ENCODE measurements at regions not wholly inside any gene's neighbourhood (a gene's known extent, or its start where the extent isn't known, plus 50 kb on each side); places are given as distances from the start of the nearest gene placed in this dataset.

DNA sequence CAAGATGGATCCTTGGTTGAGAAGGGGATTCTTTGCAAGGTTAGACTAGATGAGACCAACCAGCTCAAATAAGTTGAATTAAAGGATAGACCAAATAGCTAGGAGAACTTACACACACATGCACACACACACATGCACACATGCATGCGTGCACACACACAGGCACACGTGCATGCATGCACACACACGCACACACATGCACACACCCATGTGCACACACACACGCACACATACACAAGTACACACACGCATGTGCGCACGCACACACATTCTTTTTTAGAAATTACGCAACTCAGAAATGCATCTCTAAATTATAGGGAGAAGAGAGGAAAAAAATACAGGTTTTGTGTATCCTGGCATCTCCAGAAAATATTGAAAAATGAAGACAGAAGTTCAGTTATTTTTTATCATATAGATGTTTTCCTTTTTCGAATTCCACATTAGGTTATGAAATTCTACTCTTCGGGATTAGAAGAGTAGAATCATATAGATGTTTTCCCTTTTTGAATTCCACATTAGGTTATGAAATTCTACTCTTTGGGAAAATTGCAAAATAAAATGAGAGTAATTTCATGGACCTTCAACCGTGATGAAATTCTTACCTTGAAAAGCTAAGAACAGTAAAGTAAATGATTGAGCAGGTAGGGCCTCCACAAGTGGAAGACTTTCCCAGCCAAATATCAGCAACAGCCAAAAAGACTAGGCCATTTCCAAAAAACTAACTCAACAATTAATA lies 243.2 kb upstream of the USP25 start:
- Histone ChIP-seq H3K9me3 (replicated peaks in 1 of 2; ENCODE audit: control insufficient read depth in 1 of 2, insufficient read depth in 1 of 2, low read length in 2 of 2) (no peaks in the 10 kb centered on the region), H3K27me3 (ENCODE audit: control insufficient read depth in 2 of 2, insufficient read depth in 2 of 2, low read length in 2 of 2) (no peaks in the 10 kb centered on the region), H4K20me1 (ENCODE audit: insufficient read depth, low read length) (no peaks in the 10 kb centered on the region), H3K4me3 (replicated peaks in 1 of 3; ENCODE audit: low read depth in 2 of 3, low read length in 3 of 3) (no peak overlapping the region), H3K27ac (ENCODE audit: low read depth in 1 of 2, low read length in 2 of 2) (no peak overlapping the region), H3K4me1 (ENCODE audit: control insufficient read depth in 1 of 2, insufficient read depth in 2 of 2, low read length in 2 of 2) (no peaks in the 10 kb centered on the region), H3K9ac (ENCODE audit: insufficient read depth, low read length, poor library complexity, severe bottlenecking) (no peak overlapping the region), H3K79me2 (ENCODE audit: insufficient read depth, low read length) (no peaks in the 10 kb centered on the region), H3K4me2 (replicated peaks; ENCODE audit: extremely low read depth, low read length, poor library complexity, severe bottlenecking) (no peak overlapping the region), H2AFZ (ENCODE audit: insufficient read depth, low read depth, low read length, poor library complexity, severe bottlenecking) (no peak overlapping the region), H3K36me3 (replicated peaks in 1 of 2; ENCODE audit: control insufficient read depth in 1 of 2, insufficient read depth in 2 of 2, low read length in 2 of 2) (no peaks in the 10 kb centered on the region)
- intact Hi-C loops (cut with micrococcal nuclease), result loop anchor here in 1 of 2 donors (10.0 kb wide), 1 partner anchor 422 kb away; the partner anchor contains the start of gene NRIP1
- H3K9me3 Mint-ChIP-seq, result no peaks in the 10 kb centered on the region
- H3K4me3 Mint-ChIP-seq, result no peak overlapping the region
- no peaks in the 10 kb centered on the region for H3K36me3 Mint-ChIP-seq
- WGBS (ENCODE audit: insufficient coverage), result 98% methylated on average over 3 of the region's 11 CpGs
- no peak for DNase-seq
- H3K27me3 Mint-ChIP-seq (ENCODE audit: low read depth in 3 of 3), result no peaks in the 10 kb centered on the region
- no peak for TF ChIP-seq CTCF (IDR thresholded peaks at IDR 0.05)
- H3K27ac Mint-ChIP-seq, result no peak overlapping the region
- H3K4me1 Mint-ChIP-seq, result peaks cover 4% of the 10 kb centered on the region

- Histone ChIP-seq H2AFZ (ENCODE audit: insufficient read depth, low read depth, low read length, poor library complexity, severe bottlenecking) (no peak overlapping the region), H3K4me1 (ENCODE audit: control insufficient read depth in 1 of 2, insufficient read depth in 2 of 2, low read length in 2 of 2) (no peaks in the 10 kb centered on the region), H4K20me1 (ENCODE audit: insufficient read depth, low read length) (no peaks in the 10 kb centered on the region), H3K4me3 (replicated peaks in 1 of 3; ENCODE audit: low read depth in 2 of 3, low read length in 3 of 3) (no peak overlapping the region), H3K79me2 (ENCODE audit: insufficient read depth, low read length) (no peaks in the 10 kb centered on the region), H3K27me3 (ENCODE audit: control insufficient read depth in 2 of 2, insufficient read depth in 2 of 2, low read length in 2 of 2) (no peaks in the 10 kb centered on the region), H3K9me3 (replicated peaks in 1 of 2; ENCODE audit: control insufficient read depth in 1 of 2, insufficient read depth in 1 of 2, low read length in 2 of 2) (no peaks in the 10 kb centered on the region), H3K4me2 (replicated peaks; ENCODE audit: extremely low read depth, low read length, poor library complexity, severe bottlenecking) (no peak overlapping the region), H3K36me3 (replicated peaks in 1 of 2; ENCODE audit: control insufficient read depth in 1 of 2, insufficient read depth in 2 of 2, low read length in 2 of 2) (no peaks in the 10 kb centered on the region), H3K9ac (ENCODE audit: insufficient read depth, low read length, poor library complexity, severe bottlenecking) (no peak overlapping the region), H3K27ac (ENCODE audit: low read depth in 1 of 2, low read length in 2 of 2) (no peak overlapping the region)
- no CpG with 5 or more reads among the region's 3 CpGs for WGBS (ENCODE audit: insufficient coverage)
- peaks cover 4% of the 10 kb centered on the region for H3K4me1 Mint-ChIP-seq
- no peak overlapping the region for H3K4me3 Mint-ChIP-seq
- H3K27ac Mint-ChIP-seq, result no peak overlapping the region
- intact Hi-C loops (cut with micrococcal nuclease), result loop anchor here in 1 of 2 donors (10.0 kb wide), 1 partner anchor 422 kb away; the partner anchor contains the start of gene NRIP1
- DNase-seq, result no peak
- no peaks in the 10 kb centered on the region for H3K36me3 Mint-ChIP-seq
- no peak for TF ChIP-seq CTCF (IDR thresholded peaks at IDR 0.05)
- H3K9me3 Mint-ChIP-seq, result no peaks in the 10 kb centered on the region
- no peaks in the 10 kb centered on the region for H3K27me3 Mint-ChIP-seq (ENCODE audit: low read depth in 3 of 3)
Observed at GRCh38 chr21:15487196-15487550, 242.6 kb upstream of the USP25 start.

All from CD14-positive monocyte (primary cell).